HG03196 (cell line): ENCODE measurements at regions not wholly inside any gene's neighbourhood (a gene's known extent, or its start where the extent isn't known, plus 50 kb on each side); places are given as distances from the start of the nearest gene placed in this dataset.

Experiments
- ATAC-seq: cut with Tn5 transposase; IDR thresholded peaks from one replicate; pipeline ENCODE4 v1.9.1; 2021; ENCODE audit not compliant: unreplicated experiment

DNA sequence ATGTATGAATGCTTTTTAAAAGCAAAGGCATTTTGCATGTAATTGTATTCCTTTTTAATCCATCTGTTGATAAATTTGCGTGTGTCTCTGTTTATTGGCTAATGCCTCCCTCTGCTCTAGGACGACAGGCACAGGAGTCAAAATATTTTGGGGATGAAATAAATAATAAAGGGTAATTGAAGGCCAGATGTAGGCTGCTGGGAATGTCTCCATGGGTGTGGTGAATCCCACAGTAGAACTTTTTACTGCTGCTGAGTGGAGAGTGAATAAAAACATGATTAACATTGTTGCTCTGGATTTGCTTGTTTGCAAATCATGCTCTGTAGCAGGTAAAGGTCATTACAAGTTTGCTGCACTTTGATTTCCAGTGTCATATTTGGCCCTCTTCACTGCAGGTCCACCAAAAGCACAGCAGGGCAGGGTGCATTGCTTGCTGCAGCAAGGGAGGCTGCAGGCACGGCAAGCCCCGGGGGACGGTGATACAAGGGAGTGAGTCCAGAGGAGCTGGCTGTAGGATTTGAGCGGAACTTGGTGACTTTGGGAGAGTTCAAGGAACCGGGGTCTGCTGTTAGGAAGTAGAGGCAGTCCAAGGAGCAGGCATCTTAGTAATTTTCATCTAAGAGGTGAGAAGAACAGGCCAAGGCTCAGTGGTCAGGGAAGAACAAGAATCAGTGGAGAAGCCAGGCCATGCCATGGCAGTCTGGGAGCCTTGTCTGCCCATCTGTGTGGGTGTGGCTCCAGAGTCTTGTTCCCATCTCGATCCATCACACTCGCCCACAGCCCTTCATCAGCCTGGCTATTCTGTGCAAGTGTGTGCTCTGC, 201.5 kb upstream of the RAB6C start:
- ATAC-seq = no peak

DNA sequence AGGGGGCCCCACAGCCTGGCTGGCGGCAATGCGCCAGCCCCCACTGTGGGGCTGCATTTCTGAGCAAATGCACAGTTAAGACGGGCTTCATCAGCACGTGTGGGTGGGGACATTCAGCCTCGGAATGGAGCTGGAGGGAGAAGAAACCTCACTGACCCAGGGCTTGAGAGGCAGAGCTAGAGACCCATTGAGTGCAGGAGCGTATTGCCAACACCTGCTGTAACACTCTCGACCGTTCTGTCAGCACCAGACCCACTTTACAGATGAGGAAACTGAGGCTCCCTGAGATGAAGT, 200.9 kb upstream of the RAB6C start:
- no peak for ATAC-seq

DNA sequence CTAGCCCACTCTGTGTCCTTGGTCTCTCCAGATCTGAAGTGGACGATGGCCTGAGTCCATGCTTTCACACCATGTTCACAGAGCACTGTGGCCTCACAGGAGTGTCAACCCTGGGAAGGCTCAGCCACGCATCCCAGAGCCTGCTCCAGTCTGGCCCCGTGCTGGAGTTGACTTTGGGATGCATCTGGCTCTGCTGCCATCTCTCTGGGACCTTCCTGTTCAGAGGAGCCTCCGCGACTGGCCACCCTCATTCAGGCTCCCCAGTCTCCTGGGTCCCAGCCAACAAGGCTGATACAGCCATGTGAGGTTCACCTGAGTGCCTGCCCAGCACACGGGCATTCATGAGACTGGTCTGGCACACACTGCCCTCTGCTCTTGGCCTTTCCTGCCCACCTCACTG, 199.7 kb upstream of the RAB6C start:
- no peak for ATAC-seq

DNA sequence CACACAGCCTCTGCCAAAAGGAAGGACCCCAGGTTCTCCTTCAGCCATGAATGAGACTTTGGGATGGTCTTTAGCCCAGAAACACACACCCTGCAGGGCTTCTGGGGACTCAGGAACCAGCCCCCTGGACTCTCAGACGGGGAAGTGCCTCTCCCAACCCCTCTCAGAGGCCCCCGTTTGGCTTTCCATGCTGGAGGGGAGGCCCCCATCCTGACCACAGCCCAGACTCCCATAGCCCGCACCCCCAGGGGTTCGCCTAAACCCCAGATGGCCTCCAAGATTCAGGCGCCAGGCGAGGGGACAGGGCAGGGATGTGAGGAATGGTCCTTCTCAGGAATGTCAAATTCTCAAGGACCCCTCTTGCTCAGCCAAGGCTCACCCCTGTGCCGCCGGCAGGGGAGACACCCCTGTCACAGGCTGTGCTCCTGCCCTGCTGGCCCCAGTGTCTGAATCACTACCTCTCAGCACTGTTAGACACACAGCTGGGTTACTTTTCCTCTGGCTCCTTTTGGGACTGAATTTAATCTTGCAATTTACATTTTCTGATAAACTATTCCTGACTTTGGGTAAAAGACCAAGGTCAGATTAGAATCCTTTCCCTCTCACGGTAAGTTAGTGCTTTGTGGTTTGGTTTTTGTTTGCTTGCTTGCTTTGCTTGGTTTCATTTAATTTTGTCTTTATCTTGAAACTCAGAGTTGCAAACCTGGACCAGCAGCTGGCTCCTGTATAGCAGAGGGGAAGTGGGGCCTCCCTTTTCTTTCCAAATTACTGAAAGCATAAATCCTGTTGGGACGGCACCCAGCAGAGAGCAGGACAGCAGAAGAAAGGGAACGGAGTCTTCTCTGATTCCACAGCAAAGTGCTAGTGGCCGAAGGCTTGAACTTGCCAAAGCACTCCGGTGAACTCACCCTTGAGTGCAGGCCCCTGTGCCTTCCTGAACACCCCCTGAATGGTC, 198.9 kb upstream of the RAB6C start:
- ATAC-seq = no peak

GRCh38 chr2:129781749-129782632, 197.5 kb upstream of the RAB6C start:
- no peak for ATAC-seq

DNA sequence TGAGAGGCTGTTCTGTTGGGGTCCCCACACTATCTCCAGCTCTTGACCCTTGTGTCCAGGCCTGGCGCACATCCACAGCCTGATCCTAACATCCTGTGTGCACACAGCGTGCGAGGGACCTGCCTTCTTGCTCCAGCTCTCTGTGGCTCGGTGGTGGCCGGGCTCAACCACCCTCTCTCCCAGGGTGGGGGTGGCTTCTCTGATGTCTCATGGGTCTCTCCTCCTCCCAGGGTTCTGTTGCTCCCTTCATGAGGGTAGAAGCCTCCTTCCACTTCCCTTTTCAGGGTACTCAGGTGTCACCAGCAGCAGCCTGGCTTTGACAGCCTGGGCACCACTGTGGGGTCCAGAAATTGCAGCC, 196.9 kb upstream of the RAB6C start:
- ATAC-seq = no peak

- ATAC-seq = no peak
Observed at GRCh38 chr2:129784486-129784885, 195.0 kb upstream of the RAB6C start.

DNA sequence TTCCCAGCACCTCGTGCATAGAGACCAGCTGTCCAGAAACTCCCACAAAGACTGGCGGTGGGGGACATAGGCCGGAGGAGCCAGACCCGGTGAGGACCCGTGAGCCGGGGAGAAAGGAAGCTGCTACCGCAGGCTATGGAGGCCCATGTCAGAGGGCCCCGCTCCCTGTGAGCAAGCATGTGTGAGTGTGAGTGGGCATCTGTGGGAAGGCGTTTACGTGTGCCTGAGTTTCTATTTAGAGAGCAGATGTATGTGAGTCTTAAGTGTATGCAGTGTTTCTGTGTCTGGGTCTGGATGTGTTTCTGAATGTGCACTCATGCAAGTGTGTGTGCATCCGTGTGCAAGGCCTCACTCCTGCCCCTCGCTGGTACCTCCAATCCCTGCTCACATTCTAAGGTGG, 187.8 kb upstream of the RAB6C start:
- no peak for ATAC-seq

DNA sequence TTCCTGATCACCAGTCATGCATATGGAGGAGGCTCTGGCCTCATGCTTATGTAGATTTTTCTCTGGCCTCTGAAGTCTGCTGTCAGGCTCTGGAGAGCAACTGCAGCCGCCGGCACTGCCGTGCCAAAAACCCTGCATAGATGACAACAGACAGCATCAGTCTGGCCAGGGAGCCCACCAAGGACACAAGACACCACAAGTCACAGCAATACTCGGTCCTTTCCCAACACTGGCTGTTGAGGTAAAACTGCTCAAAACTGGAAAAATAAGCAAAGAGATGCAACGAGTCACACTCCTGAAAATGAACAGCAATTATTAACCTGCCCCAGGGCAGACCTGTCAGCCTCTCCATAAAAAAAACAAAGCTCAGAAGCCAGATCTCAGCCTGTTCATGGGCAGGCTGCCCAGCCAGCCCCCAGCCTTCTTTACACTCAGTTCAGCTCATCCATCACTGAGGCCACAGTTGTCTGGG, 186.0 kb upstream of the RAB6C start:
- ATAC-seq = no peak

DNA sequence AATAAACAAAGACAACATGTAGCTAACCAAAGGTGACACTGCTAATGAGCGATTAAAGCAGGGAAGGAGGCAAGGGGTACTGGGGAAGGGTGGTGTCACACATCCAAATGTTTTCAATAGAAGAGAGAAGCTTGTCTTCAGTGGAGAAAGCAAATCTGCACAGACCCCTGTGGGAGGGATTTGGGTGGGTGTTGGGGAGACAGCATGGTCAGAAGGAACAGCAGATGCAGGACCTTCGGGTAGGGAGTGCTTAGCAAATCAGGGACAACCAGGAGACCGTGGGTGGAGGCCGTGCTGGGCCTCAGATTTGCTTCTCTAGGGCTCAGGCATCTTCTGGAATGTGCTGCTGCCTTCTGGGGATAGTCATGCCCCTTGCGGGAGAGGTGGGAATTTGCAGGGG, 185.3 kb upstream of the RAB6C start:
- ATAC-seq = no peak

- ATAC-seq = no peak
Observed at GRCh38 chr2:129794540-129794939, 184.9 kb upstream of the RAB6C start.

DNA sequence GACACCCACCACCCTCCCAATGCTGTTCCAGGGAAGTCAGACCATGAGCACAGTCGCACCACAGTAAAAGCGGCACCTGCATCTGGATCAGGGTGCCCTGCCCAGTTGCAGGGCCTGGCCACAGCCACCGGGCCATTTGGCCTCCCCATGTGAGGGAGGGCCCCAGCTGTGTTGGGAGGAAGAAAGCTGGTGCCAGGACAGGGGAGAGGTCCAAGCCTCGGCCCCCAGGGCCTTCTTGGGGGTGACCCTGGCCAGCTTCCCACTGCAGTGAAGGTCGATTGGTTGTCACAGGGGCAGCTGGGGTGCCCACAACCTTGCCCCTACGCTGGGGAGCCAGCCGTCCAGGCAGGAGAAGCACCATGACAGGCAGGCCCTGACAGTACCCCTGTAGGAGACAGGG, 183.2 kb upstream of the RAB6C start:
- ATAC-seq = no peak

- ATAC-seq = no peak
Observed at GRCh38 chr2:129796801-129797488, 182.5 kb upstream of the RAB6C start.

- no peak for ATAC-seq
Observed at GRCh38 chr2:129797489-129798300, 181.8 kb upstream of the RAB6C start.

- ATAC-seq = no peak
Observed at GRCh38 chr2:129798301-129798581, 181.2 kb upstream of the RAB6C start.

GRCh38 chr2:129798626-129799025, 180.8 kb upstream of the RAB6C start:
- no peak for ATAC-seq

- no peak for ATAC-seq
Observed at GRCh38 chr2:129799036-129799958, 180.2 kb upstream of the RAB6C start.

GRCh38 chr2:129800285-129800684, 179.2 kb upstream of the RAB6C start:
- no peak for ATAC-seq

GRCh38 chr2:129800686-129801085, 178.8 kb upstream of the RAB6C start:
- ATAC-seq = no peak
